ENCODE measurements at regions not wholly inside any gene's neighbourhood (a gene's known extent, or its start where the extent isn't known, plus 50 kb on each side); places are given as distances from the start of the nearest gene placed in this dataset.

DNA sequence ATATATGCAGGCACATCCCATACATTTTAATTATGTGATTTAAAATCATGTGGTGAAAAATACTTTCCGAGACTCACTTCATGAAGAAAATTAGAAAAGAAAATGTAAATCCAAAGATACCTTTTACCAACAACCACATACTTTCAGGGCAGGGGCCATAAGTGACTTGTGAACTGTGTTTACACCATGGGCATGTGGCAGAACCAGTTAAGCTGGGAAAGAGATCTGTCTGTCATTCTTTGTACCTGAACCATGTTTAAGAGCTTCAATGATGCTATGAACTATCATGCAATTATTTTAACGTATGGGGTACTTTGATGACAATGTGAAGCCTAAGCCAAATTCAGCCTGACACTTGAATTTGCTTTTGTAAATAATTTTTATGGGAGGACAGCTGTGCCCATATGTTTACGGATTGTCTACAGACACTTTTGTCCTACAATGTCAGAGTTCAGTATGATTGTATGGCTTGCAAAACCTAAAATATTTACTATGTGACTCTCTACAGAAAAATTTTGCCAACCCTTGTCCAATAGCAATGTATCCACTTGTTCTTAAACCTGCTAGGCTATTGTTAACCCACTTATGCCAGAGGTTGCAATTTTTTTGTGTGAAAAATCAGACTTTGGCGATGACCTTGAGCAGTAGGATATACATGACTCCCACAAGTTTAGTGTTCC lies 654.6 kb downstream of the TNS3 start:
- TF ChIP-seq EZH2 (IDR thresholded peaks at IDR 0.05) (no peak), POLR2AphosphoS5 (IDR thresholded peaks at IDR 0.05; ENCODE audit: borderline replicate concordance, low read depth, low read length) (no peak)

All from SK-N-MC (cell line).